GM23248 (cell line): ENCODE measurements at regions not wholly inside any gene's neighbourhood (a gene's known extent, or its start where the extent isn't known, plus 50 kb on each side); places are given as distances from the start of the nearest gene placed in this dataset.

ENCODE experiments used
- EZH2 ChIP-seq: fragments of 200-600 bp; sonication (generic); IDR thresholded peaks from 2 replicates; pipeline ENCODE4 v1.6.1; 2018; ENCODE audit warnings: antibody characterized with exemption, mild to moderate bottlenecking; ENCODE audit not compliant: insufficient read depth, poor library complexity, severe bottlenecking
- EZH2phosphoT487 ChIP-seq: fragments of 200-600 bp; sonication (generic); IDR thresholded peaks from 2 replicates; pipeline ENCODE4 v1.6.1; 2018; ENCODE audit warnings: antibody characterized with exemption, moderate library complexity, mild to moderate bottlenecking, low read depth; ENCODE audit not compliant: insufficient read depth

GRCh38 chr6:105851606-105852005 is 234.5 kb upstream of the PRDM1 start:
- TF ChIP-seq EZH2phosphoT487 (no peak), EZH2 (no peak)
